HG02642 (cell line): ENCODE measurements at regions not wholly inside any gene's neighbourhood (a gene's known extent, or its start where the extent isn't known, plus 50 kb on each side); places are given as distances from the start of the nearest gene placed in this dataset.
"Not testable (repeated sequence)": the region's sequence is repeated elsewhere in the genome, so short reads cannot be mapped to it uniquely, and the experiment has no call there.

Source experiments
- ATAC-seq: cut with Tn5 transposase; IDR thresholded peaks from one replicate; pipeline ENCODE4 v1.9.1; 2021; ENCODE audit warnings: mild to moderate bottlenecking; ENCODE audit not compliant: unreplicated experiment, poor library complexity

DNA sequence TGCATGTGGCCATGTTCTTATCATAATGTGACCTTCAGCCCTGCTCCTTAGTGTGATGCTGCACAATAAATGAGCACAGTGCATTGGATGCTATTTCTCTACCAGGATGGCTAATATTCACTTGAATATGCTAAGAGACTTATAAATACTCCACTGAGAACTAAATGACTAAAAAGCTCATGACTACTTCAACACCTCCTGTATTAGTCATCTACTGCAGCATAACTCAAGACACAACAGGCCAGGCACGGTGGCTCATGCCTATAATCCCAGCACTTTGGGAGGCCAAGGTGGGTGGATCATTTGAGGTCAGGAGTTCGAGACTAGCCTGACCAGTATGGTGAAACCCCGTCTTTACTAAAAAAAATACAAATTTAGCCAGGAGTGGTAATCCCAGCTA lies 213.4 kb downstream of the RND3 start:
- ATAC-seq = no peak

DNA sequence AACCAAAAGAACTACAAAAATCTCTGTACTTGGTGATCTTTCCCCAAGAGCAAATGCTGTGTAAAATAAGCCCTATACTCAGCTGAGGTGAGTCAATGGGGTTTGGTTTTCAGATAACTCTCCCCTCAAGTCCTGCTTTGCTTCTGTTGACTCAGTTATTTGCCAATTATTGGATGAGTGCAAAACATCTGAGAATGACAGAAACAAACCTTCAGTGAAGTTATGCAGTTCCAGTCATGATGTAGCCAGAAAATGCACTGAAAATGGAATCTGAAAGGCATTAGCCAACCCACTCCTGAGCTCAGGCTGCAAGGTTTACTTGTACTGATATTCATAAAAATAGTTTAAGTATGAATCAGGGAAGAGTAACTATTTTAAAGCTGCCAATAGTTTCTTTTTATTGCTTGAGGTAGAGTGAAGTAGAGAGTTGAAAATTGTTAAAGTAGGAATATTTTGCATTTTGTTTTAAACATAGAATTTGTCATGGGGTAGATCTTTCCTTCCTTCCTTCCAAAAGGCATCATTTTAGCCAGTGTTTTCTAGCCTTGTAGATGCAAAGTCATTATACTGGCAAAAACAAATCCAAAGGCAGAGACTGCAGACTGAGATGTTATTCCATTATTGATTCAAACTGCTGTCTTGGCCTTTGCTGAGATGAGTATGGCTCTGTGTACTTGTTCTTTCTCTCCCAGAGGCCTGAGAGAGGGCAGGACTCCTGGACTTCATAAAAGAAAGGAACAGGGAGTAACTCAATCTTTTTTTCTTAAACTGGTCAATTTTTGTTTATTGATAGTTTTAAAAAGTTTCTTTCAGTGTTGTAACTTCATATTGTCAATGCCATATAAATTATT lies 215.3 kb downstream of the RND3 start:
- no peak for ATAC-seq

DNA sequence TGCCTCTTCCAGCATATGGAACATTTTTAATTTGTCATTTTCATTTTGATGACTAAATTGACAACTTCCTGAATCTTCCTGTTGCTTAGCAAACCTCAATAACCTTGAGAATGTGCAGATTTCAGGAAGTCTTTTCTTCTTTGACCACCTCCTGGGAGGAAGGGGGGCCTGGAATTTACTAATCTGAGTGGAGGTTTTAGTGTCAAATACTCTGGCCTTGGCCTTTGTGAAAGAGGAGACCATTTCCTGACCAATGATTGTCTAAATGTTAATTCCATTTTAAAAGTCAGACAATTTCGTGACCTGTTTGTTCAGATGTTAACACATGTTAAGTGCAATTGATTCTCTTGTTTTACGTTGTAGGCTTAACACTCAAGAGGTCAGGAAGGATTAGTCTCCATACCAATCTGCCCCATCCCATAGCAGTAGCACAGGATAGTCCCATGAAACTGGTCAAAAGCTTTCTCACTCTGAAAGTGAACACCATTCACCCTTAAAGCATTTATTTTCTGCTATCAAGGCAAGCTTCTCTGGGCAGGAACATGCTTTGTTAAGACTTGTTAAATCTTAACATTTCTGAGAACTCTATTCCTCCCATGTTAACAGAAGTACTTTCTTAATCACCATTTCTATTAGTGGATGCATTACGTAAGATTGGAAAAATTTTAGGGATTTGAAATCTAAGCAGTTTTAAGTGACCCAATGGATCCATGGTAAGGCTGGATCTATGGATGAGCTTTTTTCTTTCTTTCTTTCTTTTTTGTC lies 219.6 kb downstream of the RND3 start:
- no peak for ATAC-seq

DNA sequence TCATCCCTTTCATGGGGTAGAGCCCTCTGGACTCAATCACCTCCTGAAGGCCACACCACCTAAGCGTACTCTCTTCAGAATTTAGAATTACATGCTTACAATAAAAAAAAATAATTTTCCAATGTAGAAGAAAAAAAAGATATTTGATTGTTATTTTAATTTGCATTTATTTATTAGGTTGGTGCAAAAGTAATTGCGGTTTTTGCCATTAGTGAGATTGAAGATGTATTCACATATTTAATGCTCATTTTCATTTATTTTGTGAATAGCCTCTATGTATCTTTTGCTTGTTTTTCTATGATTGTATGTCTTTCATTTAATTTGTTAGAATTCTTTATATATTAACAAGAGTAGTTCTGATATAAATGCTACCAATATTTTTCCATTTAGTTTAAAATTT lies 220.5 kb downstream of the RND3 start:
- ATAC-seq = no peak

DNA sequence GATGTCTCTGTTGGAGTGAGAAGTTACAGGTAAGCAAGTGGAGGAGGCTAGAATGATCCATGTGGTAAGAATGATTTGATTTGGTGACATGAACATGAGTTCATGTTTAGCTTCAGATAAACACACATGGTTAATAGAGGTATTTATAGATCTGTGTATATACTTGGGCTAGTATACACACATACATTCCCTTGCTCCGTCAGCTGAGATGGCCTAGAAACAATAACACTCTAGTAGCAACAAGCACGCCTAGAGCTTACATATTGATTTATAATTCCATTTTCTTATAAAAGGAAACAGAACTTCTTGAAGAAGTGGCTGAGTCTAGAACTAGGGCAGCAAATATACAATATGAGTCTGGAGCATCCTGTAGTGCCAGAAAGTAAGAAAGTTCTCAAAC lies 223.0 kb downstream of the RND3 start:
- no peak for ATAC-seq

DNA sequence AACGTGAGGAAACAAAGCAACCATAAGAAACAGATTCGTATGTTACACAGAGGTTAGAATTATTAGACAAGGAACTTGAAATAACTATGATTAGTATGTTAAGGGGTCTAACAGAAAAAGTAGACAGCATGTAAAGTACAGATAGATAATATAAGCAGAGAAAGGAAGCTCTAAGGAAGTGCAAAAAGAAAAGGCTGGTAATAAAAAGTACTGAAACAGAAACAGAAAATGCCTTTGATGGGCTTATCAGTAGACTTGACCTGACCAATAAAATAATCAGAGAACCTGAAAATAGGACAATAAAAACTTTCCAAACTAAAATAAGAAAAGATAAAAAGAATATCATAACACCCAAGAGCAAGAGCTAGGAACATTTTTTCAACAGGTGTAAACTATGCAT lies 225.8 kb downstream of the RND3 start:
- no peak for ATAC-seq

DNA sequence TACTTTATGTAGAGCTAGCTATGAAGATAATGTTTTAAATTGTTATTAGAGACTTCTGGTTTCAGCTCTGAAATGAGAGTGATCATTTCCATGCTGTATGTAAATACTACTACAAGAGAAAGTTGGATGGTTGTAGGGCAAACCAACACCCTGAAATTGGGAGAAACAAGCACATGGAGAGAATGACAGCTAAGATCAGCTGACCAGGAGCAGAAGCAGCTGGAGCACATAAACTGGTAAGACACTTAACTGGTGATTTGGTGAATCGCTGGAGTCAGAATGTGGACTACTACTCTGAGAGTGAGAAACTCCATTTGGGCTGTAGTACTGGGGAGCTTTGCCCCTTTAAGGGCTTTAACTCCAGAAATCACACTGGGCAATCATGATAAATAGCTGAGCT lies 226.8 kb downstream of the RND3 start:
- ATAC-seq = no peak

DNA sequence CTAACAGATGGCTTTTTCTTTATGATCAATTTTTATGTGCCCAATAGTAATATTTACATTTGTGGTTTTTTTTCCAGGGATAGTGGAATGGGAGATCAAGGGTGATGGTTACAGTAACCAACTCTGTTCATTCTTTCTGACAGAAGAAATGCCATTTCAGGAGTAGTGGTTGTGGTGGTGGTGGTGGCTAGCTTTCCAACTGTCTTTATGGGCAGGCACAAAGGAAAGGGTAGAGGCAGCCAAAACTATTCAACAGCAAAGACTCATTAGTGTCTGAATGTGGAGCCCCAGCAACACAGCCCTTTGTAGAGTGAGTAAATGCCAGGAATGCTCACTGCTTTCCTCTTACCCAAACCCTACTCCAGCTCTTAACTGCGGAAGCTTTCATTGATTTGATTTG lies 227.7 kb downstream of the RND3 start:
- no peak for ATAC-seq

DNA sequence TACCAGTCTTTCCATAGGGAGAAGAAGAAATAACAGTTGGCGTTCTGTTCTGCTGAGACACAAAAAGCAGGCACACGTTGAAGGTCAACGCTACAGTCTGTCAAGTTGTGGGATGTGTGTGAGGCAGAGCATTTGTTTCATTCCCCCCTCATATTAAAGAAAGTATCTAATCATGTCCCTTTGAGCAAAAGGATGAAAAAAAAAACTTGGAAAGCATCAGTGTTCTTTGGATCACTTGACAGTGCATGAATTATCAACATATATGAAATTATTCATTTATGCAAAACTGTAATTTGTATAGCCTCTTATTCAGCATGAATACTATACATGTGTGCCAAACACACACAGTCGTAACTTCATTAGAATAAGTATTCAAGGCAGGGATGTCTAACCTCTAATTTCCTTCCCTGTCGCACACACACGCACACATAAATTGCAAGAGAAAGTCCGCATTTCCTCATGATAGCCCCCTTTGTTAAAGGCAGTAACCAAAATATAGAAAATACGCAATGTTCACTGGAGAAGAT lies 228.6 kb downstream of the RND3 start:
- no peak for ATAC-seq

DNA sequence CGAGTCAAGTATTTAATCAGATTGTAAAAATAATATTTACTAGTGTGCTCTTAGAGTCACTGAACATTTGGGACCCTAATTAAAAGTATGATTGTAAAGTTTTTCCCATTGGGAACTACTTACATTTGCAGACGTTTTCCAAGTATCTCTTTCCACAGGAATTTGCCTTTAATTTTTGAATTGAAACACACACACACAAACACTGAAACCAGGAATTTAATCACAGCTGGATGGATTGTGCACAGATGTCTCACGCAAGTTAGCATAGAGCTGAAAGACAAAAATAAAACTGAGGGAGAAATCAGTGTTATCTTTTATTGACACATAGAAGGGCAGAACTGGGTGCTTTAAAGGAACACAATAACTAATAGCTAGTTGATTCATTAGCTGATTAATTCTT lies 230.7 kb downstream of the RND3 start:
- ATAC-seq = no peak

DNA sequence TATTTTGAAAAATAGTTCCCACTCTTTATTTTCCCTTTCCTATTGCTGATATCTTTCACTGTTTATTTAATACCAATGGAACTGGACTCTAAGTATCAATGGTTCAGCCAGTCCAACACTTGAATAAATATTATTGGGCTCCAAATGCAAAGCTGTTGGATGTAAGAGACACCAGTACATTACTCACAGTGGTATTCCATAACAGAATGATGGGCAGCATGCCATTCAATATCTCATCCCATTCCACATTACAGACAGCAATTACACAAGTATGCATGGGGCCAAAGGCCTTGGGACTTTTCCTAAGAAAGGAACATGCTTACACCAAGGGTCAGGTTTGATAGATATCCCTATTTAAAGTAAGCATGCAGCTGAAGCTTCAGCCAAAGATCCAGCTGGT lies 231.9 kb downstream of the RND3 start:
- ATAC-seq = no peak

DNA sequence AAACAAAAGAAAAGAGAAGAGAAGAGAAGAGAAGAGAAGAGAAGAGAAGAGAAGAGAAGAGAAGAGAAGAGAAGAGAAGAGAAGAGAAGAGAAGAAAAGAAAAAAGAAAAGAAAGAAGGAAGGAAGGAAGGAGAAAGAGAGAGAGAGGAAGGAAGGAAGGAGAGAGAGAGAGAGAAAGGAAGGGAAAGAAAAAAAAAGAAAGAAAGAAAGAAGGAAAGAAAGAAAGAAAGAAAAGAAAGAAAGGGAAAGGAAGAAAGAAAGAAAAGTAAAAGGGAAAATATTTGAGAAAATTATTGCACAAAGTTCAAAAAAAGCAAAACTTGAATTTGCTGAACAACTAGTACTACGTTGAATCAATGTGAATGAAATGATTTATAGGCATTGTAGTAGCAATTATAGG lies 237.7 kb downstream of the RND3 start:
- ATAC-seq = not testable (repeated sequence)

DNA sequence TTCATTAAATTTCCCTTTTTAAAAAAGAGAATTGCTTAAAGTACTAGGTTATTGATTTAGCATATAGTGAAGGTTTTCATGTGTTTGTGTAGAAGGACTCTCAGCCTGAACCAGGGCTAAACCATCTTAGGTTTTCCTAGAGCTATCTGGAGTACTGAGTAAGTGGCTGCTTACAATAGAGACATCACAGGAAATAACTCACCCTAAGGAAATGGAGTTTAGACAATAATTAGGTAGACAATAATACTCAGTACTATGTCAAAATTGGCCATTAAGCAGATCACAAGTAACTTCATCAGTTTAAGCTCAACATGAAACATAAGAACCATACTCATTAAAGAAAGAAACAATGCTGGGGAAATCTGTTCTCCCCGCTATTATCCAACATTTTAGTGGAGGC lies 240.0 kb downstream of the RND3 start:
- no peak for ATAC-seq

DNA sequence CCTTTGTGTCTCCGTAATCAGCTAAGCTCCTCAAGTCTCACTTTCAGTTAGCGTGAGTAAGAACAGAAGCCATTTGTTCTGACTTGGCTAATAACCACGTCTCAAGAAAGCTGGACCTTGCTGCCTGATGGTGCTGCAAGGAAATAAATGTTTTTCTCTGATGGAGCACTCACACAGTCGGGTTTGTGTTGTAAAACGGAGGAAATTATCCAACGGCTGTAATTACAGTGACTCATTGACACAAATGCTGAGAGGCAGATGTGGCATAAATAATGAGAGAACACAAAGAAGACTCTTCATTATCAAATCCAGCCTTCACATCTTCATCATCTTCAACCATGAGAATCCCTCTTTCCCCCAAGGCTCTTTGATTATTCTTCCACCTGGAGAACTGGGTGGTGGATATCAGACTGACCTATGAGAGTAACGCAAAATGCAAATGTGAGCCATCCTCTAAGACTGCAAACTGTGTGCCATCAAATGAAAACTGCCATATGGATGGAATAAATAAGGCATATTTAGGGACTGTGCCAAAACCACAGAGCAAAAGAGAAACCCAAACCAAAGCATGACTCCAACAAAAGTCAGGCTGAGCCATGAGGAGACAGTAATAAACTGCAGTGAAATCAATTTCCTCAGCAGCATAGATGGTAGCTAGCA lies 252.6 kb downstream of the RND3 start:
- ATAC-seq = no peak

DNA sequence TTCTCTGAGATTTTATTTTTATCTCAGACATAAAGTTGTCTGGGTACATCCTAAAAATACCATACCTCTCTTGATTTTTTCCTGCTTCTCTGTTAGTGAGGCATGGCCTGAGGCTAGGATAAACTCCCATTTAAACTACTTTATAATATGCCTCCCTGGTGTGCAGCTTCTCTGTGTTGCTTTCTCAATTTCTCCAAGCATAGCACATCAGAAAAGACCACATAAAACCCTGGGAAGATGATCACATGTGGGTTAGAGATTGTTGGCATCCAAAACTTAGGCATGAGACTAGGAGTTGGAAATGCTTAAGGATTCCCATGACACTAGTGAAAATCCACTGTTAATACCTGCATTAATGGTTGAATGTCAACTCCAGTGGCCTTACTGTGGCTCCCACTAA lies 254.6 kb downstream of the RND3 start:
- no peak for ATAC-seq

DNA sequence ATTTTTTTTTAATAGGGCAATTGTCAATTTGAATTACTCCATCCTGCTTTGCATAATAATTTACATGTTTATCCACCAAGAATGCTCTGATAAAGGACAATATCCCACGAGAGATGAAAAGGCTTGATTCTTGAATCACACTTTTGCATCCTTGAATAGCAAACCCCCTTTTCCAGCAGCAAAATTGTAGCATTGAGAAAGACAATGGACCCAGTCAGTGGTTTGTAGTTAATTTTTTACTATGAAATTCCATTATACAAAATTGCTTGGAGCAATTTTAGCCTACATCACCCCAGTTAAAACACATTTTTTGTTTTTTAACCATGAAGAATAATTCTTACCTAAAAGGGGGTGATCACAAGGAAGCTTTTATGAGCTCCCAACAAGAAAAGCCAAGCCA lies 255.1 kb downstream of the RND3 start:
- no peak for ATAC-seq

DNA sequence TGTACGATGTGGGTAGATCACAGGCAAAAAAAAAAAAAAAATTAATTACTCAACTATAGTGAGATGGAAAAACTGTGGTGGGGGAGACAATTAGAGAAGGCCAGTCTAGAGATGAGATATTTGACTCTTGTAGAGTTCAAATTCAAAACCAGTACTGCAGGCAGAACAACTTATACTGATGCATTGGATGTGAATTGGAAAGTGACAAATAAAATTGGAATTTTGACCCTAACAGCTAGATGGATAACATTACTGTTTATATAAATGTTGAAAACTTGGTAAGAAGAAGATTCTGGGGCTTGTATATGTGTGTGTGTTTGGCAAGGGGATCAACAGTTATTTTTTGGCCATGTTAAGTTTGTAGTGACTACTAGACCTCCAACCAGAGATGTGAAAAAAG lies 256.9 kb downstream of the RND3 start:
- ATAC-seq = no peak

DNA sequence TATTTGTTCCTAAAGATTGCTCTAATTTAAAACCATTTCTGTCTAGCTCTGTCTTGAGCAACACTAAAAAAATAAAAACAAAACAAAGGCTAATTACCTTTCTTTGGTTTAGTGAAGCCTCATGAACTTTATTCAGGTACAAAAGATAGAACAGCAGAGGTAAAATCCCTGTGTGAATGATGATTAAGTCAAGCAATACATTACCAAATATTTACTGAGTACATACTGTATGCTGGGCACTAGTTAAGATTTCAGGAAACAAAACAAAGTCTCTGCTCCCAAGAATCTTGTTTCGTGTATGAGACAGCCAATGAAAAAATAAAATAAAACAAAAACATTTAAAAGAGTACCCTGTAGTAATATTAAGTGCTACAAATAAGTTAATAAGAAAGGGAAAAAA lies 257.5 kb downstream of the RND3 start:
- no peak for ATAC-seq

DNA sequence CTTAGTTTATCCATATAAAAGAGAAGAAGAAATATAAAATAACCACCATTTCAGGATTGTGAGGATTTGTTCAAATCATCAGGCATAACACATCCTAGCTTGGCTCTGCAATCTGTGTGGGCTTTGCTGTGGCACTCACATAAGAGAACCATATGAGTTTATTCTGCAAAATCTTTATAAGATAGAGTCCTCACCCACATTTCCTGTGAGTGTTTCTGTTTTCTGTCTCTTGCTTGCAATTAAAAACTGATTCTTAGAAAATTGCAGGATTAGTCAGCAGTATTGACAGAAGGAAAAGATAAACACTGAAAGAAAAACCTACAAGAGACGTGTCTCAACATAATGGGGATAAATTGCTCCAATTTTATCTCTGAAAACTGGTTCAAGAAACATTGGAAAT lies 258.5 kb downstream of the RND3 start:
- ATAC-seq = no peak

DNA sequence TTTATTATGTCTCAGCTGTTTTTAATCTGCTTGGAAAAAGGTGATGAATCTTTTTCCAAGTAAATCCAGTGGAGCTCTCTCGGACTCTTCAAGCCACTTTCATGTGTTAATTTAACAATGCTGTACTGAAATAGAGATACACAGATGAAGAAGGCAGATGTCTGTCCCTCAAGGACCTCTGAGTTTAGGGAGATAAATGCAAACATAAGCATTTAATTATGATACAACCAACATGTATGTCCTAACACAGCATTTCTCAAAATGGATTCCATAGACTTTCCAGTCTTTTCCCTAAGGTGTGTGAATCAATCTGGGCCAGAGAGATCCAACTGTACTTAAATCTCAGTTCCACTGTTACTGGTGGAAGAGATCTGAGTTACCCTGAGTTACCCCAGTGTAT lies 262.4 kb downstream of the RND3 start:
- ATAC-seq = no peak

DNA sequence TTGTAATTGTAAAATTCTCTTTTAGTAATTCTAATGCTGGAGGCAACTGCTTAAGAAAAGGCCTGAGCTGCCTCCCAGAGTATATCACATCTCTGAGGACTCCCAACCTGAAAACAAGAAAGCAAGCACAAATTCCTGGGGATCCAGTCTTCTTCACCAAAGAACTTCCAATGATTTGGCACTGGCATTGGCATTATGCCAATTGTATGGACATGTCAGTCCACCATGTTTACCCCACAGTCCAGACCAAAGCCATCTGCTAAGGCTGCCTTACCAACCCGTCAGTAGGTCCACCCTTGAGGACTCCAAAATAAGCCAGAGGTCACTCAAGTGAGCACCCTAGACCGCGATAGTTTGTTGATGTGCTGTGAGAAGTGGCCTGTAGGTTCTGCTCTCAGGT lies 263.1 kb downstream of the RND3 start:
- no peak for ATAC-seq
